Adrenal gland (tissue), 9 donors: ENCODE measurements at regions not wholly inside any gene's neighbourhood (a gene's known extent, or its start where the extent isn't known, plus 50 kb on each side); places are given as distances from the start of the nearest gene placed in this dataset.

Source experiments
- DNase-seq, 7 donors: peaks; one replicate each; pipeline ENCODE4 v3.0.0-alpha.2; 2019 to 2020
- H3K27ac ChIP-seq, 5 donors: fragments of 200-600 bp; sonication (generic) in 4 of 5; 1 replicate in 3 of 5; 2 replicates in 2 of 5; pipeline versions ENCODE4 v1.5.1 to v1.8.0; 2016 to 2020; ENCODE audit warnings: mild to moderate bottlenecking in 1 of 5
- H3K27me3 ChIP-seq: fragments of 200-600 bp; 2 replicates; pipeline ENCODE4 v1.8.0; 2021
- H3K36me3 ChIP-seq, 2 donors: fragments of 200-600 bp; replicated peaks in 1 of 2; 1 replicate in 1 of 2; 2 replicates in 1 of 2; pipeline versions ENCODE4 v1.5.1 to v1.8.0; 2018 to 2022
- H3K4me1 ChIP-seq, 2 donors: fragments of 200-600 bp; replicated peaks in 1 of 2; 1 replicate in 1 of 2; 2 replicates in 1 of 2; pipeline versions ENCODE4 v1.5.1 to v1.8.0; 2018 to 2021
- H3K4me3 ChIP-seq, 4 donors: fragments of 200-600 bp; sonication (generic) in 3 of 4; one replicate each; pipeline ENCODE4 v1.5.1; 2016 to 2018
- H3K9me3 ChIP-seq, 3 donors: fragments of 200-600 bp; sonication (generic) in 1 of 3; replicated peaks in 1 of 3; 1 replicate in 2 of 3; 2 replicates in 1 of 3; pipeline versions ENCODE4 v1.5.1 to v1.8.0; 2016 to 2021
- POLR2A ChIP-seq, 2 donors: fragments of 450-650 bp; IDR thresholded peaks; one replicate each; pipeline ENCODE4 v1.6.1; 2017; ENCODE audit warnings: antibody characterized with exemption in 2 of 2, mild to moderate bottlenecking in 2 of 2, moderate library complexity in 1 of 2
- WGBS, 4 donors: extraction: QIAGEN DNeasy Blood & Tissue Kit in 2 of 4; methylation state at CpG; one replicate each; pipeline versions ENCODE4 v1.1.5 to v1.1.7; 2013 to 2017; 5-methylcytosine and 5-hydroxymethylcytosine counted together
- intact Hi-C, 2 donors: fragments of 100-400 bp; cut with DNase I; formaldehyde crosslinking; loops; one replicate each; pipeline versions ENCODE4 v1.14.1 to v1.15.0; 2022 to 2023
- TF ChIP-seq, protein P1 (sequence below), 6 experiments: fragments of 450-650 bp in 4 of 6; fragments of 200-600 bp in 2 of 6; sonication (generic) in 1 of 6; IDR thresholded peaks; 1 replicate in 5 of 6; 2 replicates in 1 of 6; pipeline versions ENCODE4 v1.5.1 to v1.8.0; 2016 to 2021; ENCODE audit warnings: antibody characterized with exemption in 6 of 6, mild to moderate bottlenecking in 2 of 6, moderate library complexity in 1 of 6
- donor health status: healthy with polysubstance abuse.
- donor health status: Bipolar disorder and iron deficiency.
- donor health status: DM: yes; HTN: yes; CAD: no.
- donor health status: DM: no; HTN: no; CAD: no.
- donor health status: DM: no; HTN: no; CAD: no.

DNA sequence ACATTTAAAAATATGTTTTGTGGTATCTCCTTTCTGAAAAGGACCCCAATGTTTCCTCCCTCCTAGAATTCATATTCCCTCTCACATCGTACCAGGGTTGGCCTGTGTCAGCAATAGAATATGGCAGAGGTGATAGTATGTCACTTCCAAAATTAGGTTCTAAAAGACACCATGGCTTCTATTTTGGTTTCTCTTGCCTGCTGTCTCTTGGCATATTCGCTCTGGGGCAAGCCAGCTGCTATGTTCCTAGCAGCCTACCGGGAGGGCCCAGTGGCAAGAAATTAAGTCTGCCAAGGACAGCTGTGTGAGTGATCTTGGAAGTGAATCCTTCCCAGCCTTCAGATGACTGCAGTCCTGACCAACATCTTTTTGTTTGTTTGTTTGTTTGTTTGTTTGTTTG, 92.9 kb upstream of the PPM1J start:
- H3K27me3 ChIP-seq, result no peaks in the 10 kb centered on the region
- H3K9me3 ChIP-seq, result no peaks in the 10 kb centered on the region
- intact Hi-C loops, result loop anchor here in 1 of 2 donors (5.0 kb wide), 1 partner anchor 234 kb away; no protein-coding TSS in a partner anchor
- H3K36me3 ChIP-seq, result no peaks in the 10 kb centered on the region
- H3K27ac ChIP-seq, result no peak overlapping the region
- 66 to 88% (median 74%) methylated on average over 3 of the region's 3 CpGs for whole genome bisulfite sequencing, 4 donors
- TF ChIP-seq, protein P1, sequence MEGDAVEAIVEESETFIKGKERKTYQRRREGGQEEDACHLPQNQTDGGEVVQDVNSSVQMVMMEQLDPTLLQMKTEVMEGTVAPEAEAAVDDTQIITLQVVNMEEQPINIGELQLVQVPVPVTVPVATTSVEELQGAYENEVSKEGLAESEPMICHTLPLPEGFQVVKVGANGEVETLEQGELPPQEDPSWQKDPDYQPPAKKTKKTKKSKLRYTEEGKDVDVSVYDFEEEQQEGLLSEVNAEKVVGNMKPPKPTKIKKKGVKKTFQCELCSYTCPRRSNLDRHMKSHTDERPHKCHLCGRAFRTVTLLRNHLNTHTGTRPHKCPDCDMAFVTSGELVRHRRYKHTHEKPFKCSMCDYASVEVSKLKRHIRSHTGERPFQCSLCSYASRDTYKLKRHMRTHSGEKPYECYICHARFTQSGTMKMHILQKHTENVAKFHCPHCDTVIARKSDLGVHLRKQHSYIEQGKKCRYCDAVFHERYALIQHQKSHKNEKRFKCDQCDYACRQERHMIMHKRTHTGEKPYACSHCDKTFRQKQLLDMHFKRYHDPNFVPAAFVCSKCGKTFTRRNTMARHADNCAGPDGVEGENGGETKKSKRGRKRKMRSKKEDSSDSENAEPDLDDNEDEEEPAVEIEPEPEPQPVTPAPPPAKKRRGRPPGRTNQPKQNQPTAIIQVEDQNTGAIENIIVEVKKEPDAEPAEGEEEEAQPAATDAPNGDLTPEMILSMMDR (IDR thresholded peaks at IDR 0.05), result no peak
- no peak for TF ChIP-seq POLR2A (IDR thresholded peaks at IDR 0.05)
- H3K4me3 ChIP-seq, result no peak overlapping the region
- DNase-seq, result no peak
- H3K4me1 ChIP-seq, result no peaks in the 10 kb centered on the region

DNA sequence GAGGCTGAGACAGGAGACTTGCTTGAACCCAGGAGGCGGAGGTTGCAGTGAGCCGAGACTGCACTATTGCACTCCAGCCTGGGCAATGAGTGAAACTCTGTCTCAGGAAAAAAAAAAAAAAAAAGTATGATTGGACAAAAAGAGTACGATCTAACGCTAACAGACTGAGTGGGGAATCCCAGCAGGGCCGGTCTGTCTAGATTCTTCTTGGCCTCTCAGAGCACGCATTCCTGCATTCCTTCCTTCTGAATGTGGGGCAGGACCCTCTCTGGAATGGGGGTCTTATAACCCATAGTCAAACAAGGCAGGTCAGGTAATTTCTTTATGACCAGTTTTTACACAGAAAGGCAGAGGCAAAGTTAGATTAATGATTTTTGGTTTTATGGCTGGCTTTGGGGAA, 92.0 kb upstream of the PPM1J start:
- H3K9me3 ChIP-seq, result no peaks in the 10 kb centered on the region
- 76 to 87% (median 79%) methylated on average over 6 of the region's 6 CpGs for WGBS, 4 donors
- intact Hi-C loops, result loop anchor here in 1 of 2 donors (5.0 kb wide), 1 partner anchor 235 kb away; no protein-coding TSS in a partner anchor
- H3K36me3 ChIP-seq, result no peaks in the 10 kb centered on the region
- H3K4me3 ChIP-seq, result no peak overlapping the region
- DNase-seq, result no peak
- H3K27ac ChIP-seq, result no peak overlapping the region
- TF ChIP-seq POLR2A (IDR thresholded peaks at IDR 0.05), result no peak
- TF ChIP-seq, protein P1 (IDR thresholded peaks at IDR 0.05), result no peak
- no peaks in the 10 kb centered on the region for H3K27me3 ChIP-seq
- H3K4me1 ChIP-seq, result no peaks in the 10 kb centered on the region

DNA sequence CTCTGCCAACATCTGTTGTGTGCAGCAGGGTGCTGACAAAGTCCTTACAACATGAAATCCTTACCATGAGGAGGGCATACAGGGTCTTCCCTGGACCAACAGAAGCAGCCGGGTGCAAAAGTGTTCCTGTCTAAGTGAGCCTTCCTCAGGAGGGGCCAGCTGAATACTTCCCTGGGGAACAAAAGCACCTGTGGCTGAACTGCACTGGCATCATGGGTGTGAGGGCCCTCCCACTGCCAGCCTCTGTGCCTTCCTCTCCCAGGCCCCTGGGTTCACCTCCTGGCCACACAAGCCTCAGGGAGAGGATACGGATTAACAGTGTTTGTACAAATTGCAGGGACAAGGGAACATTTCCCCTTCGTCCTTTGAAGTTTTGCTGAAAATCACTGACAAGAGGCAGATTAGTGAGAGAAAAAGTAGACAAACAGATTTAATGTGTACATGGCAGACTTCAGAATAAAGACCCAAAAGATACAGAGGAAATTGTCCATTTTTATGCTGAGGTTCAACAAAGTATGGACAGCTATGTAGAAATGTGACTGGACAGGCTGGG, 91.0 kb upstream of the PPM1J start:
- H3K4me1 ChIP-seq, result no peaks in the 10 kb centered on the region
- H3K27ac ChIP-seq, result no peak overlapping the region
- no peaks in the 10 kb centered on the region for H3K27me3 ChIP-seq
- H3K9me3 ChIP-seq, result no peaks in the 10 kb centered on the region
- no peak for DNase-seq
- no peak overlapping the region for H3K4me3 ChIP-seq
- 79 to 86% (median 80%) methylated on average over 3 of the region's 3 CpGs for WGBS, 4 donors
- TF ChIP-seq, protein P1 (IDR thresholded peaks at IDR 0.05), result no peak
- no peak for TF ChIP-seq POLR2A (IDR thresholded peaks at IDR 0.05)
- intact Hi-C loops, result loop anchor here in 1 of 2 donors (5.0 kb wide), 1 partner anchor 236 kb away; no protein-coding TSS in a partner anchor
- H3K36me3 ChIP-seq, result no peaks in the 10 kb centered on the region

DNA sequence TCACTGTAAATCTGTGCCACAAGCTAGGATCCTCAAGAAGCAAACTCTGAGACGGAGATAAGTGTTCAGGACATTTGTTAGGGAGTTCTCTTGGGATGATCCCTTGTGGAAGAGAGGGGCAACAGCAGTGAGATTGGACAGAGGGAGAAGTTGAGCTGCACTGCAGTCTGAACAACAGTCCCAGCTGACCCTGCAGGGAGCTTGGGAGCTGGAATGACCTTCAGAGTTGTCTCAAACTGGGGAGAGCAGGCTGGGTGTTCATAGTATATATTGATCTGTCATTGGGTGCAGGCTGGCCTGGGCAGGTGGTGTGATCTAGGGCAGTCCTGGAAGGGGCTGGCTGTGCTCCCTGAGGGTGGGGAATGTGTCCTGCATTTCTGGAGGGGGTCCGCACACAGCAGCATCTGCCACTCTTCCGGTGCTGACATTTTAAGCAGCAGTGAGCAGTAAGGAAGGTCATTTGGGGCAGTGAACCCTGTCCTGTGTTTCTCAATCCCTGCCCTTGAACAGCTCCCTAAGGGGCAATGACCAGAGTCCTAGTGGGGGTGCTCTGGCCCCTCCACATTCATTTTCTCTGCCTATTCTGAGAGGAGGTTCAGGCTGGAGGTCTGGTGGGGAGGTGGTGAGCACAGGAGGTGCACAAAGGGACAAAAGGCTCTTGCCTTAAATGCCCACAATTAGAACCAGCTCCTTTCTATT, 90.2 kb upstream of the PPM1J start:
- Histone ChIP-seq H3K4me3 (no peak overlapping the region), H3K36me3 (no peaks in the 10 kb centered on the region), H3K27ac (no peak overlapping the region), H3K27me3 (no peaks in the 10 kb centered on the region), H3K4me1 (no peaks in the 10 kb centered on the region), H3K9me3 (no peaks in the 10 kb centered on the region)
- intact Hi-C loops, result loop anchor here in 1 of 2 donors (2.0 to 5.0 kb wide), 2 partner anchors 87 to 237 kb away; a partner anchor contains a TSS
- 48 to 70% (median 65%) methylated on average over 3 of the region's 3 CpGs for WGBS, 4 donors
- TF ChIP-seq, protein P1 (IDR thresholded peaks at IDR 0.05), result no peak
- TF ChIP-seq POLR2A (IDR thresholded peaks at IDR 0.05), result no peak
- no peak for DNase-seq
